ENCODE measurements at regions not wholly inside any gene's neighbourhood (a gene's known extent, or its start where the extent isn't known, plus 50 kb on each side); places are given as distances from the start of the nearest gene placed in this dataset.

- TF ChIP-seq, protein P1, sequence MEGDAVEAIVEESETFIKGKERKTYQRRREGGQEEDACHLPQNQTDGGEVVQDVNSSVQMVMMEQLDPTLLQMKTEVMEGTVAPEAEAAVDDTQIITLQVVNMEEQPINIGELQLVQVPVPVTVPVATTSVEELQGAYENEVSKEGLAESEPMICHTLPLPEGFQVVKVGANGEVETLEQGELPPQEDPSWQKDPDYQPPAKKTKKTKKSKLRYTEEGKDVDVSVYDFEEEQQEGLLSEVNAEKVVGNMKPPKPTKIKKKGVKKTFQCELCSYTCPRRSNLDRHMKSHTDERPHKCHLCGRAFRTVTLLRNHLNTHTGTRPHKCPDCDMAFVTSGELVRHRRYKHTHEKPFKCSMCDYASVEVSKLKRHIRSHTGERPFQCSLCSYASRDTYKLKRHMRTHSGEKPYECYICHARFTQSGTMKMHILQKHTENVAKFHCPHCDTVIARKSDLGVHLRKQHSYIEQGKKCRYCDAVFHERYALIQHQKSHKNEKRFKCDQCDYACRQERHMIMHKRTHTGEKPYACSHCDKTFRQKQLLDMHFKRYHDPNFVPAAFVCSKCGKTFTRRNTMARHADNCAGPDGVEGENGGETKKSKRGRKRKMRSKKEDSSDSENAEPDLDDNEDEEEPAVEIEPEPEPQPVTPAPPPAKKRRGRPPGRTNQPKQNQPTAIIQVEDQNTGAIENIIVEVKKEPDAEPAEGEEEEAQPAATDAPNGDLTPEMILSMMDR (IDR thresholded peaks at IDR 0.05; ENCODE audit: extremely low read depth, missing control alignments), result no peak
- no peak for DNase-seq (ENCODE audit: low spot score)
These were observed 730.6 kb upstream of the IGFBP3 start for GRCh38 chr7:46651561-46652088.

GRCh38 chr7:46651070-46651469, 730.0 kb upstream of the IGFBP3 start:
- no peak for DNase-seq (ENCODE audit: low spot score)
- TF ChIP-seq, protein P1 (IDR thresholded peaks at IDR 0.05; ENCODE audit: extremely low read depth, missing control alignments), result no peak

DNA sequence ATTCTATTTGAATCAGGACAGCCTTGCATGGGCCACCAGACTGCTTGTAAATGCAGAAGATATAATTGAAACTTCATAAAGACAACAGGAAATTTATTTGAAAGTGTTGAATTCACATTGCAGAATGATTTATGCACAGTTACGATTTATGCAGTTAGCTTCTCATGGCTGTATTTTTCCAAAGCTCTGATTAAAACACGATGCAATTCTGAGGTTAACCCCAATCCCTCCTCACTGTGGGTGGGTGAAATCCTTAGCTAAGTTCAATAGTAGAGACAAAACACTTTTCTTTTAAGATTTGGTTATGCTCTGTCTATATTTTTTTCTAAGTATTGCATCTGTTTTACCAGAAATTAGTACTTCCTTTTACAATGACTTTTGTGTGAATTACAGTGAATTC, 728.8 kb upstream of the IGFBP3 start:
- no peak for DNase-seq (ENCODE audit: low spot score)
- TF ChIP-seq, protein P1 (IDR thresholded peaks at IDR 0.05; ENCODE audit: extremely low read depth, missing control alignments), result no peak

DNA sequence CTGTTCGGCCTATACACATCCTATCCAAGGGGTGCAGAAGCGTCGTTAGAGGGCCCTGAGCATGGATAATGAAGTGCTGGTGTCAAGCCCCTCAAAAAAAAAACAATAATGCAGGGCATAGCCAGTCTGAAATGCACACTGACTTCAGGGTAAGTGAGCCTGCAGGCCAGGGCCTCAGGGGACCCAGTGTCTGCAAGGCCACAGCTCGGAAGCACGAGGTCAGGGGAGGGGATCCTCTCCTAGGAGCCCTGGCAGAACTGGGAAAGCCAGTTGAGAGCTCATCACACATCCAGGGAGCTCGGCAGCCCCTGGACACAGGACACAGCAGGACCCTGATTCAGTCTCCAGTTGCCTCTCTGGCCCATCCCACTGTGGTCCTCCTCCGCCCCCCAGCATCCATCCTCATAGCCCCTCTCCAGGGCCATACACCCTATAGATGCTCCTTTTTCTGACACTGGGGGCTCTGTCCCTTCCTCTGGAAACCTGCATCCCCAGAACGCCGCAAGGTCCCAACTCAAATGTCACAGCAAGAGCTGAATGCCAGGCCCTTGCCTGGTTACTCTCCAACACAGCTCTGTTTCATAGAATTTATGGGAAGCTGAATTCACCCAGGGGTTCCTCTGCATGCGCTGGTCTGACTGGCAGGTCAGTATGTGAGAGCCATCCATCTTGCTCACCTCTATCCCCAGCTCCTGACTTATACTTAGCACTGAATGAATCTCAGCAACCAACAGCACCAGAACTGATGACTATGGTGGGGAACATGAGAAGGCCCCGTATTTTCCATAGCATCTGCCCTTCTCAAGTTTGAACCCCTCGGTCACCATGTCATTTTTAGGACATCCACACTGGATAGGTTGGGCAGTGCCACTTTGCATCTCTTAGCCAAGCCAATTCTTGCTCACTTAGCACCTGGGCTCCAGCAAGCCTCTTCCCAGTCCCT, 717.0 kb upstream of the IGFBP3 start:
- TF ChIP-seq, protein P1 (IDR thresholded peaks at IDR 0.05; ENCODE audit: extremely low read depth, missing control alignments), result no peak
- no peak for DNase-seq (ENCODE audit: low spot score)

DNA sequence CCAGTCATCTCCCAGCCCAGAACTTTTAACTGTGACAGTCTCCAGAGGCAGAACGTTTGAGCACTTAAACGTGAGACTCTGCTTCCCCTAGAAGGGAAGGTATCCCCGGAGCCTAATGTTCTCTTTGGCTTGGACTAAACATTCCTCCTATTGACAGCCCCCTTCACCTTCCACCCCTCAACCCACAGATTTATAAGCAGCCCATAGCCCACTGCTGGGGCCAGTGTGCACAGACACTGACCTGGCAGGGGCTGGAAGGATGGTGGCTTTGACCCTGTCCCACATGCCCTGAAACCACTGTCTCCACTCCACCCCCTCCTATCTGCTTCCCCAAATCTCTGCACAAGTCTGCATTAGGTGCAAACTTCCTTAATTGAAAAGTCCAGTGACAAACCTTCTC, 715.0 kb upstream of the IGFBP3 start:
- DNase-seq (ENCODE audit: low spot score), result no peak
- TF ChIP-seq, protein P1 (IDR thresholded peaks at IDR 0.05; ENCODE audit: extremely low read depth, missing control alignments), result no peak

DNA sequence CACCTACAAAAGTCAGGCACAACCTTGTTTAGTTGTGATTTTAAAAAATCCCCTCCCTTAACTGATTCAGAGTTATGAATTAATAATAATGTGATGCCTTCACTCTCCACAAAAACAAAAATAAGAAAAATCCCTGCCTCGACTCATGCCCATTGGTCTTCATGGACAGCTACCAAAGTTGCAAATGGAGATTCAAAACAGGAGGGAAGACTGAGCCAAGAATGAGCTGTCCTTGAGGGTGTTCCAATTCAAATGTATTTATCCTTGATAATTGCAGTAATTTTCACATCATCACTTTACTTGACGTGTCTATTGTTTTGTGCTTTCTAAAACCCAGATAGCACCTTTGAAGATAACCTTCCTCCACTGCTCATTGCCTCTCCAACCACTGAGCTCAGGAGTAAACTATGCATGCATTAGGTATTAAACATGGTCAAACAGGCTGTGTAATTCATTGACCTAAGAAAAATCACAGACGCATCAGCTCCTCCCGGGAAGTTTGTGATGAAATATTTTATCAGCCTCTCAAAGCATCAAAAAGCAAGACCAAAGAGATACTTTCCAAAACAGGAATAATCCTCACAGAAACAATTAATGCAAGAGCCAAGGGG, 712.7 kb upstream of the IGFBP3 start:
- DNase-seq (ENCODE audit: low spot score), result no peak
- TF ChIP-seq, protein P1 (IDR thresholded peaks at IDR 0.05; ENCODE audit: extremely low read depth, missing control alignments), result no peak

DNA sequence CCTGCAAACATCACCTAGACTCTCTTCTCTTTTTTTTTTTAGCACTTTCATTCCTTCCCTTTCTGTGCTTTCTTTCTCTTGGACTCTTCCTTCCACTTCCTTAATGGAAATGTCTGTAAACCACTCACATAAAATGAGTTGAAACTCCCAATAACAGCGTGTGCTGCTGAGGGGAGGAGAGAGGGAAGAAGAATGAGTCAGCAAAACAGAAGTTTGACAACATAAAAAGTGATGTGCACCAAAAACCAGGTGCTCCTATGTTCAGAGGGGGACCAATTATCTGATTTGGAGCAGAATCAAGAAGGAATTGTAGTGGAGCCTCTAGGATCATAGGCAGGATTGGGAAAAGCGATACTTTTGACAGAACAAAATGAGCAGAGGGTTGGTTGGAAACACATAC, 712.1 kb upstream of the IGFBP3 start:
- TF ChIP-seq, protein P1 (IDR thresholded peaks at IDR 0.05; ENCODE audit: extremely low read depth, missing control alignments), result no peak
- DNase-seq (ENCODE audit: low spot score), result no peak
